ENCODE measurements at regions not wholly inside any gene's neighbourhood (a gene's known extent, or its start where the extent isn't known, plus 50 kb on each side); places are given as distances from the start of the nearest gene placed in this dataset.
"Not testable (repeated sequence)": the region's sequence is repeated elsewhere in the genome, so short reads cannot be mapped to it uniquely, and the experiment has no call there.

DNA sequence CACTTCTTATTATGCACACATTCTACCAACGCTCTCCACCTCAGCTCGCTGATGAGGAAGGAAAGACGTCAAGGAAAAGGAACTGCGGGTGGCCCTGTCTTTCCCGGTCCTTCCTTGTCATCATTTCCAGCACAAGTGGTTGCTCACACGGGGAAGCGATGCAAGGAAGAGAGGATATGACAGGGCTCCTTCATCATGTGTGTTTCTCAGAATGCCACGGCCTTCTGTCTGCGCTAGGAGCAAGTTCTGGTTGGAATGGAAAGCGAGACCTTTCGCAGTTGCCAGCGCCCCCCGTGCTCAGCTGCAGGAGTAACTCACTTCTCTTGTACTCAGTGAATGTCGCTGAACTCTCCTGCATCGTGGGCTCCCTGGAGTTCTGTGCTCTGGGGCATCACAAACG is 191.8 kb upstream of the GLI2 start:
- Histone ChIP-seq H3K4me3 (ENCODE audit: low read length) (no peak overlapping the region), H3K9me2 (replicated peaks; ENCODE audit: insufficient read depth, low read length) (no peaks in the 10 kb centered on the region), H3K36me3 (ENCODE audit: insufficient read depth, low read length) (no peaks in the 10 kb centered on the region)

DNA sequence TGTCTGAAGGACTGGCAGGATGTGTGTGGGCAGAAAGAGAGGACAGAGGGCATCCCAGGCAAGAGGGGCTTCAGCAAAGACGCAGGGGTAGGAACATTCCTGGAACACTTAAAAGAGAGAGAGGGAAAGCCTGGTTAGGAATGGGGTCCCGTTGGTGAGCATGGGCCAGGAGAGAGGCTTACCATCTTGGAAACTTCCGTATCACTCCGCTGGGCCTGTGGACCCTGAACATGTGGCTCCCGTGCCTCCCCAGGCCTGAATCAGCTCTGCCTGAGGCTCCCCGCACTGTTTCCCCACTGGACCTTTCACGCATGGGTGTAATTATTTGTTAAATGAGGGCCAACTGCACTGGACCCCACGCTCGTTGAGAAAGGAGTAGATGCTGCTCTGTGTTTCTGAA is 191.1 kb upstream of the GLI2 start:
- Histone ChIP-seq H3K79me2 (ENCODE audit: low read length) (no peaks in the 10 kb centered on the region), H4K20me1 (ENCODE audit: insufficient read depth, low read depth, low read length) (no peaks in the 10 kb centered on the region), H3K9ac (ENCODE audit: low read length) (no peak overlapping the region), H3K9me3 (ENCODE audit: low read length) (no peaks in the 10 kb centered on the region), H3K4me1 (ENCODE audit: low read length) (no peaks in the 10 kb centered on the region), H2AFZ (ENCODE audit: low read length) (no peak overlapping the region), H3K4me2 (ENCODE audit: low read depth, low read length, poor library complexity, severe bottlenecking) (no peak overlapping the region), H3K4me3 (ENCODE audit: low read length) (no peak overlapping the region), H3K36me3 (ENCODE audit: insufficient read depth, low read length) (no peaks in the 10 kb centered on the region), H3K9me2 (replicated peaks; ENCODE audit: insufficient read depth, low read length) (no peaks in the 10 kb centered on the region), H3K27ac (ENCODE audit: low read length) (no peak overlapping the region), H3K27me3 (ENCODE audit: low read length) (no peaks in the 10 kb centered on the region)
- no peak for DNase-seq

More for the DNA sequence above, 191.8 kb upstream of the GLI2 start:
- no peaks in the 10 kb centered on the region for H3K9me3 ChIP-seq (ENCODE audit: low read length)
- H4K20me1 ChIP-seq (ENCODE audit: insufficient read depth, low read depth, low read length) = no peaks in the 10 kb centered on the region
- H3K27me3 ChIP-seq (ENCODE audit: low read length) = no peaks in the 10 kb centered on the region
- no peaks in the 10 kb centered on the region for H3K79me2 ChIP-seq (ENCODE audit: low read length)
- no peak overlapping the region for H3K27ac ChIP-seq (ENCODE audit: low read length)
- no peak overlapping the region for H3K9ac ChIP-seq (ENCODE audit: low read length)
- DNase-seq = no peak
- H3K4me1 ChIP-seq (ENCODE audit: low read length) = no peaks in the 10 kb centered on the region
- H2AFZ ChIP-seq (ENCODE audit: low read length) = no peak overlapping the region
- H3K4me2 ChIP-seq (ENCODE audit: low read depth, low read length, poor library complexity, severe bottlenecking) = no peak overlapping the region

DNA sequence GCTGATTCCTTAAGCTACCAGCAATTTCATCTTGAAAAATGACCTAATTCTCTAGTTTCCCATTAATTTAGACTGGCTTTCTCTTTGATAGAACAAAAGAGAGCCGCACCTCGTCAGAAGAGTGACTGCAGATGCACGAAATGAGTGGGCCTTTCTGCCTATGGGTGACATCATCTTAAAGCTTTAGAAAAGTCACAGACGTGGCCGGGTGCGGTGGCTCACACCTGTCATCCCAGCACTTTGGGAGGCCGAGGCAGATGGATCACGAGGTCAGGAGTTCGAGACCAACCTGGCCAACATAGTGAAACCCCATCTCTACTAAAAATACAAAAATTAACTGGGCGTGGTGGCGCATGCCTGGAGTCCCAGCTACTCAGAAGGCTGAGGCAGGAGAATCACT is 190.7 kb upstream of the GLI2 start:
- H2AFZ ChIP-seq (ENCODE audit: low read length); H3K9ac ChIP-seq (ENCODE audit: low read length); H3K27me3 ChIP-seq (ENCODE audit: low read length); H3K9me2 ChIP-seq (replicated peaks; ENCODE audit: insufficient read depth, low read length); H3K4me1 ChIP-seq (ENCODE audit: low read length); H4K20me1 ChIP-seq (ENCODE audit: insufficient read depth, low read depth, low read length); H3K9me3 ChIP-seq (ENCODE audit: low read length); H3K4me2 ChIP-seq (ENCODE audit: low read depth, low read length, poor library complexity, severe bottlenecking); H3K27ac ChIP-seq (ENCODE audit: low read length); H3K79me2 ChIP-seq (ENCODE audit: low read length); H3K4me3 ChIP-seq (ENCODE audit: low read length); H3K36me3 ChIP-seq (ENCODE audit: insufficient read depth, low read length); DNase-seq: not testable (repeated sequence)

GRCh38 chr2:120545521-120546047 is 190.1 kb upstream of the GLI2 start:
- DNase-seq = no peak
- H3K9ac ChIP-seq (ENCODE audit: low read length) = no peak overlapping the region

GRCh38 chr2:120546048-120546864 is 189.4 kb upstream of the GLI2 start:
- H2AFZ ChIP-seq (ENCODE audit: low read length) = no peak overlapping the region
- H3K4me1 ChIP-seq (ENCODE audit: low read length) = no peaks in the 10 kb centered on the region
- H3K4me2 ChIP-seq (ENCODE audit: low read depth, low read length, poor library complexity, severe bottlenecking) = no peak overlapping the region

More at GRCh38 chr2:120545521-120546047, 190.1 kb upstream of the GLI2 start:
- Histone ChIP-seq H3K4me3 (ENCODE audit: low read length) (no peak overlapping the region), H3K27me3 (ENCODE audit: low read length) (no peaks in the 10 kb centered on the region), H3K4me2 (ENCODE audit: low read depth, low read length, poor library complexity, severe bottlenecking) (no peak overlapping the region), H4K20me1 (ENCODE audit: insufficient read depth, low read depth, low read length) (no peaks in the 10 kb centered on the region), H3K9me3 (ENCODE audit: low read length) (no peaks in the 10 kb centered on the region), H3K9me2 (replicated peaks; ENCODE audit: insufficient read depth, low read length) (no peaks in the 10 kb centered on the region), H3K4me1 (ENCODE audit: low read length) (no peaks in the 10 kb centered on the region), H3K36me3 (ENCODE audit: insufficient read depth, low read length) (no peaks in the 10 kb centered on the region), H3K27ac (ENCODE audit: low read length) (no peak overlapping the region), H3K79me2 (ENCODE audit: low read length) (no peaks in the 10 kb centered on the region), H2AFZ (ENCODE audit: low read length) (no peak overlapping the region)

DNA sequence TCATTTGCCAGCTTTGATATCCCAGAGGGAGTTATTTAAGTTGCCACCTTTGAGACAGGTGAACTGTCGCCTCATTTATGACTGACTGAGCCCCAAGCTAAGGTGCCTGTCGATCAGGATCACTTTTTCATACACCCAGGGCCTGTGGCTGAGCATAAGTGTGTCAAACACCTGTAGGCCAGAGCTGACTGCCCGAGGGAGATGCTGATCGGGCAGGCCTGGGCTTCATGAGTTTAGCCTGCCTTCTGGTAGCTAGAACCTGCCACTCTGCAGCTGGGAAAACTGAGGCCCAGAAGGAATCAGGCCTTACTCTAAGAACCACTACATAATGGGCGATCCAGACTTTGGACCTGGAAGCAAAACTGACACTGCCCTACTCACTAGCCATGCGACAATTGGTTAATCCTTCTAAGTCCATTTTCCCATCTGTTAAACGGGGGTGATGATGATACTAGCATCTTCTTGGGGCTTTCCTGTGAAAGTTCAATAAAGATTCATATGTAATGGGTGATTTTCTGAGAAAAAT is 188.7 kb upstream of the GLI2 start:
- Histone ChIP-seq H3K4me2 (ENCODE audit: low read depth, low read length, poor library complexity, severe bottlenecking) (no peak overlapping the region), H3K27ac (ENCODE audit: low read length) (no peak overlapping the region), H2AFZ (ENCODE audit: low read length) (no peak overlapping the region), H3K9me2 (replicated peaks; ENCODE audit: insufficient read depth, low read length) (no peaks in the 10 kb centered on the region), H3K36me3 (ENCODE audit: insufficient read depth, low read length) (no peaks in the 10 kb centered on the region), H3K79me2 (ENCODE audit: low read length) (no peaks in the 10 kb centered on the region), H3K4me1 (ENCODE audit: low read length) (peaks cover 3% of the 10 kb centered on the region; the same call in 1 of the 2 replicates), H4K20me1 (ENCODE audit: insufficient read depth, low read depth, low read length) (no peaks in the 10 kb centered on the region), H3K9me3 (ENCODE audit: low read length) (no peaks in the 10 kb centered on the region), H3K9ac (ENCODE audit: low read length) (no peak overlapping the region), H3K27me3 (ENCODE audit: low read length) (no peaks in the 10 kb centered on the region), H3K4me3 (ENCODE audit: low read length) (no peak overlapping the region)
- no peak for DNase-seq

More at GRCh38 chr2:120546048-120546864, 189.4 kb upstream of the GLI2 start:
- no peaks in the 10 kb centered on the region for H3K27me3 ChIP-seq (ENCODE audit: low read length)
- H3K9me3 ChIP-seq (ENCODE audit: low read length) = no peaks in the 10 kb centered on the region
- H3K27ac ChIP-seq (ENCODE audit: low read length) = no peak overlapping the region
- DNase-seq = no peak
- no peaks in the 10 kb centered on the region for H3K9me2 ChIP-seq (replicated peaks; ENCODE audit: insufficient read depth, low read length)
- H4K20me1 ChIP-seq (ENCODE audit: insufficient read depth, low read depth, low read length) = no peaks in the 10 kb centered on the region
- H3K36me3 ChIP-seq (ENCODE audit: insufficient read depth, low read length) = no peaks in the 10 kb centered on the region
- no peak overlapping the region for H3K4me3 ChIP-seq (ENCODE audit: low read length)
- no peak overlapping the region for H3K9ac ChIP-seq (ENCODE audit: low read length)
- no peaks in the 10 kb centered on the region for H3K79me2 ChIP-seq (ENCODE audit: low read length)

DNA sequence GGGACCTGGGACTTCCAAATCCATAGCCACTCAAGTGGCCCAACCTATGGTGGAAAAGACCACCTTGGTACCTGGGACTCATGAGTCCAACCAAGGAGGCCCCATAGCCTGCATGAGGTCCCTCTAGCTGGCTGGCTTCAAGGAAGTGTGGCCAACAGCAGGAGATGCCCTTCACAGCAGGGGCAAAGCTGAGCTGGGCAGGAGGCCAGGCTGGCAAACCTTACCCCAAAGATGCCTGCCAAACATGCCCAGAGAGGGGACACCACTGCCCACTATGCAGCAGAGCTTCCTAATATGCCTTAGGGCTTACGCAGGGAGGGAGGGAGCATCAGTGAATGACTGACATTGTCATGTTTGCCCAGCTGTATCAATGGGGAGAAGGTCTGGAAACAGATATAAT is 188.0 kb upstream of the GLI2 start:
- no peak for DNase-seq

DNA sequence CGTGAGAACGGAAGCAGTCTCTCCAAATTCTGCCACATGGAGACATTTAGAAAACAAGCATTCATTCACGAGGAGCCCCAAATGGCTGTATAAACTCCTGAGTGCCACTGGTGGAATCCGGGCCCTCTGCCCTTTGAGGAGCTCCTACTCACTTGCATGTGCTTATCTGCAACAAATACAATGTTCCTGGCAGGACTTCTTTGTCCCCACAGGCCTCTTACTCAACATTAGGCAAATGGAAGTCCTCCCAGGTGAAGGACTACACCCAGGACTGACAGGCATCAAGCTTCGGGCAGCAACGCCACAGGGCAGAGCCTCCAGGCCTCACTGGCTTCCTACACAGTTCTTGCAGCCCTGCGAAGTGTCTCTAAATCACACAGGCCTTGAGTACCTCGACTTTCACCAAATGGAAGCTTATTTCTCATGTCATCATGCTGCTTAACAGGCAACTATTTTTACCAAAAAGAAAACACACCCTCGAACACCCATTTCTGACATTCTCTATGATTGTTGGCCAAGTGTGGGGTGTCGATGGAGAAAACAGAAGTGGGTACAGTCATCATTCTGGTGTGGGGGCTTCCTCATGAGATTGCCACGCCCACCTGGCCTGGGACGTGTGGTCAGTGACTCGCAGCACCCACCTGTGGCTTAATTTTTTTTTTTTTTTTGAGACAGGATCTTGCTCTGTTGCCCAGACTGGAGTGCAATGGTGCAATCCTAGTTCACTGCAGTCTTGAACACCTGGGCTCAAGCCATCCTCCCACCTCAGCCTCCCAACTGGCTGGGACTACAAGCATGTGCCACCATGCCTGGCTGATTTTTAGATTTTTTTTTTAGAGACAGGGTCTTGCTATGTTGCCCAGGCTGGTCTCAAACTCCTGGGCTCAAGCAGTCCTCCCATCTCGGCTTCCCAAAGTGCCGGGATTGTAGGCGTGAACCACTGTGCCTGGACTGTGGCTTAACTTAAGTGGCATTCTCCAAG is 186.8 kb upstream of the GLI2 start:
- no peaks in the 10 kb centered on the region for H3K9me3 ChIP-seq (ENCODE audit: low read length)
- H3K9ac ChIP-seq (ENCODE audit: low read length) = no peak overlapping the region
- no peak overlapping the region for H2AFZ ChIP-seq (ENCODE audit: low read length)
- H3K4me2 ChIP-seq (ENCODE audit: low read depth, low read length, poor library complexity, severe bottlenecking) = no peak overlapping the region
- no peaks in the 10 kb centered on the region for H3K27me3 ChIP-seq (ENCODE audit: low read length)
- peaks cover 3% of the 10 kb centered on the region; the same call in 1 of the 2 replicates for H3K4me1 ChIP-seq (ENCODE audit: low read length)
- no peak overlapping the region for H3K27ac ChIP-seq (ENCODE audit: low read length)
- no peaks in the 10 kb centered on the region for H3K9me2 ChIP-seq (replicated peaks; ENCODE audit: insufficient read depth, low read length)
- DNase-seq = no peak
- H3K79me2 ChIP-seq (ENCODE audit: low read length) = no peaks in the 10 kb centered on the region
- H4K20me1 ChIP-seq (ENCODE audit: insufficient read depth, low read depth, low read length) = no peaks in the 10 kb centered on the region
- no peaks in the 10 kb centered on the region for H3K36me3 ChIP-seq (ENCODE audit: insufficient read depth, low read length)
- no peak overlapping the region for H3K4me3 ChIP-seq (ENCODE audit: low read length)

More for the DNA sequence above, 188.0 kb upstream of the GLI2 start:
- no peaks in the 10 kb centered on the region for H3K79me2 ChIP-seq (ENCODE audit: low read length)
- no peak overlapping the region for H3K4me3 ChIP-seq (ENCODE audit: low read length)
- H3K36me3 ChIP-seq (ENCODE audit: insufficient read depth, low read length) = no peaks in the 10 kb centered on the region
- no peak overlapping the region for H2AFZ ChIP-seq (ENCODE audit: low read length)
- no peaks in the 10 kb centered on the region for H3K9me2 ChIP-seq (replicated peaks; ENCODE audit: insufficient read depth, low read length)
- no peaks in the 10 kb centered on the region for H3K27me3 ChIP-seq (ENCODE audit: low read length)
- H3K9me3 ChIP-seq (ENCODE audit: low read length) = no peaks in the 10 kb centered on the region
- no peak overlapping the region for H3K27ac ChIP-seq (ENCODE audit: low read length)
- H3K9ac ChIP-seq (ENCODE audit: low read length) = no peak overlapping the region
- no peak overlapping the region for H3K4me2 ChIP-seq (ENCODE audit: low read depth, low read length, poor library complexity, severe bottlenecking)
- peaks cover 3% of the 10 kb centered on the region; the same call in 1 of the 2 replicates for H3K4me1 ChIP-seq (ENCODE audit: low read length)
- H4K20me1 ChIP-seq (ENCODE audit: insufficient read depth, low read depth, low read length) = no peaks in the 10 kb centered on the region

All from Karpas-422 (cell line).